ENCODE measurements at regions not wholly inside any gene's neighbourhood (a gene's known extent, or its start where the extent isn't known, plus 50 kb on each side); places are given as distances from the start of the nearest gene placed in this dataset.
"Not testable (repeated sequence)": the region's sequence is repeated elsewhere in the genome, so short reads cannot be mapped to it uniquely, and the experiment has no call there.

DNA sequence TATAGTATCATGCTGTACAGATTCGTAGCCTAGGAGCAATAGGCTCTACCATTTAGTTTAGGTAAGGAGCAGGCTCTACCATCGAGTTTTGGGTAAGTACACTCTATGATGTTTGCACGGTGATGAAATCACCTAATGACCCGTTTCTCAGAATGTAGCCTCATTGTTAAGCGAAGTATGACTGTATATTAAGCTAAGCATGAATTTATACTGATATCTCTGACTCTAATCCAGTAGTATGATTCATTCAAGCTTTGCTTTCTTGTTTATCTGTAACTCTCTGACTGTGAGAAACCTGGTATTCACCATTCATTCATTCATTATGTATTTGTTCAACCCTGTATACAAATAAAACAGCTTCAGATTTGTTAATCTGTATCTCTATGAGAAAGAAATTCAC is 283.9 kb upstream of the PRICKLE1 start:
- no peak overlapping the region for H3K9ac ChIP-seq (ENCODE audit: low read length)
- no peak overlapping the region for H3K4me3 ChIP-seq (ENCODE audit: low read depth in 1 of 2, low read length in 2 of 2)
- no peaks in the 10 kb centered on the region for H3K27me3 ChIP-seq (ENCODE audit: control insufficient read depth in 1 of 2, insufficient read depth in 2 of 2, low read length in 2 of 2)
- no peak overlapping the region for H3K27ac ChIP-seq (ENCODE audit: low read depth, low read length)
- no peaks in the 10 kb centered on the region for H3K9me3 ChIP-seq (ENCODE audit: low read length)
- no peaks in the 10 kb centered on the region for H3K36me3 ChIP-seq (ENCODE audit: insufficient read depth, low read length)
- no peaks in the 10 kb centered on the region for H3K4me1 ChIP-seq (ENCODE audit: insufficient read depth, low read length)

DNA sequence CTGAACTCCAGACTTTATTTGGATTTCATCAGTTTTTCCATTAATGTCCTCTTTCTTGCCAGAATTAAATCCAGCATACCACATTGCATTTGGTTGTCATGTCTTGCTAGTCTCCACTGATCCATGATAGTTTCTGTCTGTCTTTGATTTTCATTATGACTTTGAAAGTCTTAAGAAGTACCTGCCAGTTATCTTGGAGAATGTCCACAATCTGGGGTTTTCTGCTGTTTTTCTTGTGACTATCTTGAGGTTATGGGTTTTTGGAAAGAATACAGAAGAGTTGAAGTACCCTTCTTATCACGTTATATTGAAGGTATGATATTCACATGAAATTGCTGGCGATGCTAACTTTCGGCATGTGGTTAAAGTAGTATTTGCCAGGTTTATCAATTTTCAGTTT is 282.3 kb upstream of the PRICKLE1 start:
- H3K36me3 ChIP-seq (ENCODE audit: insufficient read depth, low read length), result no peaks in the 10 kb centered on the region
- no peaks in the 10 kb centered on the region for H3K4me1 ChIP-seq (ENCODE audit: insufficient read depth, low read length)
- no peak overlapping the region for H3K27ac ChIP-seq (ENCODE audit: low read depth, low read length)
- H3K4me3 ChIP-seq (ENCODE audit: low read depth in 1 of 2, low read length in 2 of 2), result no peak overlapping the region
- H3K27me3 ChIP-seq (ENCODE audit: control insufficient read depth in 1 of 2, insufficient read depth in 2 of 2, low read length in 2 of 2), result no peaks in the 10 kb centered on the region
- H3K9me3 ChIP-seq (ENCODE audit: low read length), result no peaks in the 10 kb centered on the region
- H3K9ac ChIP-seq (ENCODE audit: low read length), result no peak overlapping the region

DNA sequence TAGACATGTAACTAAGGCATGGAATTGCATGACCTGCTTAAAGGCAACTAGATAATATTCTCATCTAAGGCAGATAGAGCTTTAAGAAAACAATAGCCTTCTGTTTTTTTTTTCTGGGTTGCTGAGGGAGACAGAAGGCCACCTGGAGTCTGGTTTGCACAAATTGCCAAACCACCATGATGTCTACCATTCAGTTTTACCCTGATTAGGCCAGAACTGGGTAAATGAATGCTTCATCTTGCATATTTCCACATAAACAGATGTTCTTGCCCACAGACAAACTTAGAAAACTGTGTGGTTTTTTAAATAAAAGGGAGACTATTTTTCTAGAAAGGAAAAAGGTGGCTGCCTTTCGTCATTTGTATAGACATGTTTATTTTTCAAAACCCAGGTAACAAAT is 278.7 kb upstream of the PRICKLE1 start:
- Histone ChIP-seq H3K27me3 (ENCODE audit: control insufficient read depth in 1 of 2, insufficient read depth in 2 of 2, low read length in 2 of 2) (no peaks in the 10 kb centered on the region), H3K4me3 (ENCODE audit: low read depth in 1 of 2, low read length in 2 of 2) (no peak overlapping the region), H3K4me1 (ENCODE audit: insufficient read depth, low read length) (no peaks in the 10 kb centered on the region), H3K36me3 (ENCODE audit: insufficient read depth, low read length) (no peaks in the 10 kb centered on the region), H3K27ac (ENCODE audit: low read depth, low read length) (no peak overlapping the region), H3K9ac (ENCODE audit: low read length) (no peak overlapping the region), H3K9me3 (ENCODE audit: low read length) (no peaks in the 10 kb centered on the region)

DNA sequence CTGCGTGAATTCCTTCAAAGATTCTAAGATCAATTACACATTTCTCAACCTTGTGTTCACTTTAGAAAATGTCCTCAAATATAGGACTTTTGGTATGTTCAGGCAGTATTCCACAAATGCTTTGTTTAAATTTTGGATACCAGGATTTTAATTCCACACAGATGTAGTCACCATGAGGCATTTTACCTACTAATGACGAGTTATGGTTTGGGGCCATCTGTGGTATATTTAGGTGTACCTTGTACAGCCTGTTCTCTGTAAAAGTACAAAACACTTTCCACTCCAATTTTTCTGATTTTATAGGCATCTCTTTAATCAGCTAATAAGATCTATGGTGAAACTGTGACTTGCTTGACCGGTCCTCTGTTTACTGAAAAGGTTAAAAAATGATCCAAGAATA is 275.7 kb upstream of the PRICKLE1 start:
- H3K36me3 ChIP-seq (ENCODE audit: insufficient read depth, low read length), result no peaks in the 10 kb centered on the region
- no peak overlapping the region for H3K4me3 ChIP-seq (ENCODE audit: low read depth in 1 of 2, low read length in 2 of 2)
- H3K27ac ChIP-seq (ENCODE audit: low read depth, low read length), result no peak overlapping the region
- no peaks in the 10 kb centered on the region for H3K9me3 ChIP-seq (ENCODE audit: low read length)
- H3K9ac ChIP-seq (ENCODE audit: low read length), result no peak overlapping the region
- no peaks in the 10 kb centered on the region for H3K4me1 ChIP-seq (ENCODE audit: insufficient read depth, low read length)
- no peaks in the 10 kb centered on the region for H3K27me3 ChIP-seq (ENCODE audit: control insufficient read depth in 1 of 2, insufficient read depth in 2 of 2, low read length in 2 of 2)

DNA sequence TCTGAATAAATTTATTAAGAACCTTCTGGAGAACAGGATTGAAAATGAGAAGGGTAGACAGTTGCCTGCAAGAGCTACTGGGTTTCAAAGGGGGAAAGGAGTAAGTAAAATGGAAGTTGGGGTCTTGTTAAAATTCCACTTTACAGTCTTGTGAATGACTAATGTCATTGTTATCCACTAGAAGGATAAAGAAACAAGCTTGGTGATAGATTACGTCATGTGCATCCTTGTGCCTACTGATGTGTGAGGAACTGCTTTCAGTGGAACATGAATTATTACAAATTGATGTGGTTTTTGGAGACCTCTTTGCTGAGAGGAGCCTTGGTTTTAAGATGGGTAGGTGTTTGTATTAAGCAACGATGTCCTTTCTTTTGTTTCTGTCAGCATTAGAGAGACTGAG is 272.5 kb upstream of the PRICKLE1 start:
- H3K36me3 ChIP-seq (ENCODE audit: insufficient read depth, low read length), result no peaks in the 10 kb centered on the region
- no peaks in the 10 kb centered on the region for H3K9me3 ChIP-seq (ENCODE audit: low read length)

DNA sequence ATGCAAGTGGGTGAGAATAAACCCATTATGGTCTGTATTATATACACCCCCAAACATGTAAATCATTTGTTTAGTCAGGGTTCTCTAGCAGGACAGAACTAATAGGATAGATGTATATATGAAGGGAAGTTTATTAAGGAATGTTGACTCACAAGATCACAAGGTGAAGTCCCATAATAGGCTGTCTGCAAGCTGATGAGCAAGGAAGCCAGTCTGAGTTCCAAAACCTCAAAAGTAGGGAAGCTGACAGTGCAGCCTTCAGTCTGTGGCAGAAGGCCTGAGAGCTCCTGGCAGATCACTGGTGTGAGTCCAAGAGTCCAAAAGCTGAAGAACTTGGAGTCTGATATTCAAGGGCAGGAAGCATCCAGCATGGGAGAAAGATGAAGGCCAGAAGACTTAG is 270.8 kb upstream of the PRICKLE1 start:
- not testable (repeated sequence) for H3K27me3 ChIP-seq (ENCODE audit: control insufficient read depth in 1 of 2, insufficient read depth in 2 of 2, low read length in 2 of 2); H3K4me1 ChIP-seq (ENCODE audit: insufficient read depth, low read length); H3K9ac ChIP-seq (ENCODE audit: low read length); H3K27ac ChIP-seq (ENCODE audit: low read depth, low read length); H3K4me3 ChIP-seq (ENCODE audit: low read depth in 1 of 2, low read length in 2 of 2); H3K9me3 ChIP-seq (ENCODE audit: low read length); H3K36me3 ChIP-seq (ENCODE audit: insufficient read depth, low read length)

More for the DNA sequence above, 272.5 kb upstream of the PRICKLE1 start:
- Histone ChIP-seq H3K27ac (ENCODE audit: low read depth, low read length) (no peak overlapping the region), H3K9ac (ENCODE audit: low read length) (no peak overlapping the region), H3K4me1 (ENCODE audit: insufficient read depth, low read length) (peaks cover 5% of the 10 kb centered on the region), H3K27me3 (ENCODE audit: control insufficient read depth in 1 of 2, insufficient read depth in 2 of 2, low read length in 2 of 2) (no peaks in the 10 kb centered on the region), H3K4me3 (ENCODE audit: low read depth in 1 of 2, low read length in 2 of 2) (no peak overlapping the region)

DNA sequence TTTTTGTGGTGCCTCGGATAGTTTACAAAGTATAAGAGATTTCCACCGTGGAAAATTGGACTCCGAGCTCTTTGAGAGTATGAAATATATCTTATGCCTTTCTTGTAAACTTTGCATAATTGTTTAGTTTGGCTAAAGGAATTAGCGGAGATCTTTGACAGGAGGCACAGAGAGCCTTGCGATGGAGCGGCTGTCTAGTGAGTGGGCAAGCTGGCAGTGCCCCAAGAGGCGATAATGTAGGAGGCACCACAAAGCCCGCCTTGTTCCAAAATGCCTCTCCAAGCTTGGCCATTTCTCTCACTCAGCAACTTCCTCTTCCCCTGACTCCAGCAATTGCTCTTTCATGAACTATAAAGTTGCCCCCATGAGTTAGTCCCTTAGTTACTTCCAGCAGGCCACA is 270.1 kb upstream of the PRICKLE1 start:
- Histone ChIP-seq H3K9me3 (ENCODE audit: low read length) (no peaks in the 10 kb centered on the region), H3K36me3 (ENCODE audit: insufficient read depth, low read length) (no peaks in the 10 kb centered on the region), H3K27ac (ENCODE audit: low read depth, low read length) (no peak overlapping the region), H3K4me3 (ENCODE audit: low read depth in 1 of 2, low read length in 2 of 2) (no peak overlapping the region), H3K27me3 (ENCODE audit: control insufficient read depth in 1 of 2, insufficient read depth in 2 of 2, low read length in 2 of 2) (no peaks in the 10 kb centered on the region), H3K9ac (ENCODE audit: low read length) (no peak overlapping the region), H3K4me1 (ENCODE audit: insufficient read depth, low read length) (peaks cover 5% of the 10 kb centered on the region)

DNA sequence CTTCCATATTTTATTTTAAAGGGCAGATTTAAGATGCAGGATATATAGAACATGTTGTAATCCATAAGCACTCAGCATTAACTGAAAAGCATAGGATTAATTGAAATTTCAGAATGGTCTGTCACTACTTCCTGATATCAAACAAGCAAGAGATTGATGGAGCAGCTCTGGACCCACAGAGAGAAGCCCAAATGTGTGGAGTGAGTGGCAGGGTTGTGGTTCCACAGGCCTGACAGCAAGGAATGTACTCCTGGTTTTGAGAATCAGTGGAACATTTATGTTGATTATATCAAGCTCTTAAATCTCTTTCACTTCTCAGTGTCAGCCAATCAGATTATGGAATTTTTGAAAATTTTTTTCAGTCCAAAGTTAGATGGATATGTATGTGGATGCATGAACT is 267.6 kb upstream of the PRICKLE1 start:
- H3K9me3 ChIP-seq (ENCODE audit: low read length), result no peaks in the 10 kb centered on the region
- no peak overlapping the region for H3K4me3 ChIP-seq (ENCODE audit: low read depth in 1 of 2, low read length in 2 of 2)
- no peaks in the 10 kb centered on the region for H3K27me3 ChIP-seq (ENCODE audit: control insufficient read depth in 1 of 2, insufficient read depth in 2 of 2, low read length in 2 of 2)
- H3K36me3 ChIP-seq (ENCODE audit: insufficient read depth, low read length), result no peaks in the 10 kb centered on the region
- H3K27ac ChIP-seq (ENCODE audit: low read depth, low read length), result no peak overlapping the region
- H3K4me1 ChIP-seq (ENCODE audit: insufficient read depth, low read length), result peaks cover 5% of the 10 kb centered on the region
- no peak overlapping the region for H3K9ac ChIP-seq (ENCODE audit: low read length)

DNA sequence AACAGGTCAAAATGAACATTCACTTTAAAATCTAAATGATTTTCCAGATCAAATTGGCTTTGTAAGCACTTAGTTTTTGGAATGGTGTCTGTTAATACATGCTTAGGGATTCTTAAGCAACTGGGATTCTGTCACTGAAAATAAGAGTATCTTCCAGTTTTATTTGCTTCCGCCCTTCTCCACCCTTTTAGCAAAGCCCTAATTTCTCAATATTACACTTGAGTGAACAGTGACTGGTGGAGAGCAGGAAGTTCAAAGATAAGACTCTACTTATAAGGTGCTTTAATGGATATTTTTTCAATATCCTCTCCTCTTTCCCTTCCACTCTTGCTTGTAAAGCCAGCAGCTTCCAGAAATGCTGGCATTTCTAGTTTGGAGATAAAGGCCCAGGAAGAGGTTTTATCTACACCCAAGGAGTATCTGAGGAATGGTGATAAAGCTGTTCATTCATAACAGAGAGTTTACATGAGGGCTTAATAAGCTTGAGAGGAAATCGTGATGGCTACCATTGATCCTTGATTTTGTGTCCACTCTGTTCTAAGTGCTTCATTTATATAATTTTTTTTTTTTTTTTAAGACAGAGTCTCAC is 265.9 kb upstream of the PRICKLE1 start:
- H3K27ac ChIP-seq (ENCODE audit: low read depth, low read length), result no peak overlapping the region
- no peaks in the 10 kb centered on the region for H3K27me3 ChIP-seq (ENCODE audit: control insufficient read depth in 1 of 2, insufficient read depth in 2 of 2, low read length in 2 of 2)
- H3K36me3 ChIP-seq (ENCODE audit: insufficient read depth, low read length), result no peaks in the 10 kb centered on the region
- H3K4me1 ChIP-seq (ENCODE audit: insufficient read depth, low read length), result peaks cover 5% of the 10 kb centered on the region
- H3K9me3 ChIP-seq (ENCODE audit: low read length), result no peaks in the 10 kb centered on the region
- H3K9ac ChIP-seq (ENCODE audit: low read length), result no peak overlapping the region
- H3K4me3 ChIP-seq (ENCODE audit: low read depth in 1 of 2, low read length in 2 of 2), result no peak overlapping the region

DNA sequence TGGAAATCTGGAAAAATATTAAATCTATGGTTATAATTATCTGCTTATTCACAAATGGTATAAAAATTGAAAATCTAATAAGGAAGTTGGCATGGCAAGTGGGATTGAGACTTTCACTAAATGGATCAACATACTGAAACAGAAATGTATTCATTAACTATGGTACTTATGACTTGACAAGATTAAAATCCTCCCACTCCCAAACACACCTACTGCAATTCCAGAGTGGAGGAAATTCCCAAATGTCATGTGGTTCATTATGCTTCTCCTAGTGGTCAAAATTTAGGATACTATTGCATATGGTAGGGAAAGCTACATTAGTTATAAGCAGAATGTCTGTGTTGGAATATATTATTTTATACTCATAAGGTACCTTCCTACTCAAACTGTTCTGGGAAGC is 265.3 kb upstream of the PRICKLE1 start:
- no peaks in the 10 kb centered on the region for H3K36me3 ChIP-seq (ENCODE audit: insufficient read depth, low read length)

DNA sequence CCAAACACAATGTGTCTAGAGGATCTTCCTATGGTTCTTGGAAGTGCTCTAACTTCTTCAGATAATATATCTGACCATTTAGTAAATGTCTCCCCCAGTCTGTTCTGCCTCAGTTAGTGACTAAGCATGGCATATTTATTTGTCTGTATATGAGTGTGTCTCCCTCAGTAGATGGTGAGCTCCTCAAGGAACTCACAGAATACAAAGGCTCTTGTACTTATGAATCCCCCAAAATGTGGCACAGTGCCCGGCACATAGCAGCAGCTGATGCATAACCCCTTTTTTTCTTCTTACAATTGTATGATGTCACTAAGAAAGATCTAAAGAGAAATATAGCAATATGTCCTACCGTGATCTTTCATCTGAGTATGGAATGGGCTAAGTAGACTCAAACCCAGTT is 264.7 kb upstream of the PRICKLE1 start:
- Histone ChIP-seq H3K4me1 (ENCODE audit: insufficient read depth, low read length) (peaks cover 3% of the 10 kb centered on the region), H3K4me3 (ENCODE audit: low read depth in 1 of 2, low read length in 2 of 2) (no peak overlapping the region), H3K36me3 (ENCODE audit: insufficient read depth, low read length) (no peaks in the 10 kb centered on the region), H3K27ac (ENCODE audit: low read depth, low read length) (no peak overlapping the region), H3K27me3 (ENCODE audit: control insufficient read depth in 1 of 2, insufficient read depth in 2 of 2, low read length in 2 of 2) (no peaks in the 10 kb centered on the region), H3K9me3 (ENCODE audit: low read length) (no peaks in the 10 kb centered on the region), H3K9ac (ENCODE audit: low read length) (no peak overlapping the region)

More for the DNA sequence above, 265.3 kb upstream of the PRICKLE1 start:
- Histone ChIP-seq H3K27me3 (ENCODE audit: control insufficient read depth in 1 of 2, insufficient read depth in 2 of 2, low read length in 2 of 2) (no peaks in the 10 kb centered on the region), H3K9ac (ENCODE audit: low read length) (no peak overlapping the region), H3K9me3 (ENCODE audit: low read length) (no peaks in the 10 kb centered on the region), H3K4me3 (ENCODE audit: low read depth in 1 of 2, low read length in 2 of 2) (no peak overlapping the region), H3K4me1 (ENCODE audit: insufficient read depth, low read length) (peaks cover 5% of the 10 kb centered on the region), H3K27ac (ENCODE audit: low read depth, low read length) (no peak overlapping the region)

DNA sequence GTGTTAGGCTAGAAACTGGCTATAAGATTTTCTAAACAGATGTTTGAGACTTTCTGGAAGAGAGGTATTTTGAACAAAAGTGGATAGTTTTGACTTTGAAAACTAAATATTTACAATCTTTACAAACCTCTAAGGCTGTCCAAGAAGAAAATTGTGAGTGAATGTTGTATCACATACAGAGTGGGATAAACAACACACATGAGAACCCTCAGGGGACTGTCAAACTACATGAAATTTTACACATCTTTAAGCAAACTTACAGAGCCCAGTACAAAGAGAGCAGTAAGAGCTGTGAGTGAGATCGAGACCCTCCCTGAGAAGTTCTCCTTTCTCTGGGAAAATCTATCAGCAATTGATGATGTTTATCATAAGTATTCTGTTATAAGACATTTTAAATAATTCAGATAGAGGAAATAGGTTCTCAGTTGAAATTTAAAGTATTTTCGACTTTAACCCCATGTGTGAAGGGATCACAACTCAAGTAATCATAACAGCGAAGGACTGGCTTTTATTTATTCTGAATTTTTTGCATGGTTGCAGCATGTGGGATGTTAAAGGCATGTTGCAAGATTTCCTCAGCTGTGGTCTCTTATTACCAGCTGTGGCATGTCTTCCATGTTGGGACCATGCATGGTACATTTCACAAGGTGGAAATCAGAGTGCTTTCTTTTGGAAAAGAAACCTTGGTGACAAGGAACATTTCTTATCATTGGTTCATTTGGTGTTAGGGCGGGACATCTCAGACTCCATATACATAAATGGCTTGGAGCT is 264.0 kb upstream of the PRICKLE1 start:
- Histone ChIP-seq H3K4me3 (ENCODE audit: low read depth in 1 of 2, low read length in 2 of 2) (no peak overlapping the region), H3K9ac (ENCODE audit: low read length) (no peak overlapping the region), H3K27ac (ENCODE audit: low read depth, low read length) (no peak overlapping the region), H3K9me3 (ENCODE audit: low read length) (no peaks in the 10 kb centered on the region), H3K36me3 (ENCODE audit: insufficient read depth, low read length) (no peaks in the 10 kb centered on the region), H3K4me1 (ENCODE audit: insufficient read depth, low read length) (no peaks in the 10 kb centered on the region), H3K27me3 (ENCODE audit: control insufficient read depth in 1 of 2, insufficient read depth in 2 of 2, low read length in 2 of 2) (no peaks in the 10 kb centered on the region)
